ENCODE measurements at regions not wholly inside any gene's neighbourhood (a gene's known extent, or its start where the extent isn't known, plus 50 kb on each side); places are given as distances from the start of the nearest gene placed in this dataset.

- TF ChIP-seq ZFX (IDR thresholded peaks at IDR 0.05; ENCODE audit: borderline replicate concordance) = no peak
- TF ChIP-seq, protein P1, sequence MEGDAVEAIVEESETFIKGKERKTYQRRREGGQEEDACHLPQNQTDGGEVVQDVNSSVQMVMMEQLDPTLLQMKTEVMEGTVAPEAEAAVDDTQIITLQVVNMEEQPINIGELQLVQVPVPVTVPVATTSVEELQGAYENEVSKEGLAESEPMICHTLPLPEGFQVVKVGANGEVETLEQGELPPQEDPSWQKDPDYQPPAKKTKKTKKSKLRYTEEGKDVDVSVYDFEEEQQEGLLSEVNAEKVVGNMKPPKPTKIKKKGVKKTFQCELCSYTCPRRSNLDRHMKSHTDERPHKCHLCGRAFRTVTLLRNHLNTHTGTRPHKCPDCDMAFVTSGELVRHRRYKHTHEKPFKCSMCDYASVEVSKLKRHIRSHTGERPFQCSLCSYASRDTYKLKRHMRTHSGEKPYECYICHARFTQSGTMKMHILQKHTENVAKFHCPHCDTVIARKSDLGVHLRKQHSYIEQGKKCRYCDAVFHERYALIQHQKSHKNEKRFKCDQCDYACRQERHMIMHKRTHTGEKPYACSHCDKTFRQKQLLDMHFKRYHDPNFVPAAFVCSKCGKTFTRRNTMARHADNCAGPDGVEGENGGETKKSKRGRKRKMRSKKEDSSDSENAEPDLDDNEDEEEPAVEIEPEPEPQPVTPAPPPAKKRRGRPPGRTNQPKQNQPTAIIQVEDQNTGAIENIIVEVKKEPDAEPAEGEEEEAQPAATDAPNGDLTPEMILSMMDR (IDR thresholded peaks at IDR 0.05) = no peak
Measured at GRCh38 chr5:120155873-120156272, 308.2 kb upstream of the PRR16 start.

Measured in 22Rv1 (cell line).